WTC11 (cell line): ENCODE measurements at regions not wholly inside any gene's neighbourhood (a gene's known extent, or its start where the extent isn't known, plus 50 kb on each side); places are given as distances from the start of the nearest gene placed in this dataset.

Experiments used
- ATAC-seq: fragments of 200-7000 bp; cut with Tn5 transposase; 2 replicates; pipeline ENCODE4 v1.10.0; 2021; ENCODE audit warnings: mild to moderate bottlenecking, moderate library complexity
- CTCF ChIA-PET: fragments of 300-600 bp; sonication (Branson Sonifier 250); formaldehyde crosslinking; loops from one replicate; lab custom pipeline; 2021; ENCODE audit warnings: antibody characterized with exemption; lab: Charles Lee
- POLR2A ChIA-PET: fragments of 350-600 bp; sonication (Branson Sonifier 250); formaldehyde crosslinking; loops from one replicate; lab custom pipeline; 2021; ENCODE audit warnings: antibody characterized with exemption; lab: Charles Lee
- DNase-seq: peaks from one replicate; pipeline ENCODE4 v3.0.0; 2021; ENCODE audit warnings: low spot score
- H3K27ac Mint-ChIP-seq: 2 replicates; pipeline ENCODE4 v1.8.0; 2021; ENCODE audit warnings: mixed read lengths
- H3K27me3 Mint-ChIP-seq: 2 replicates; pipeline ENCODE4 v1.8.0; 2021; ENCODE audit warnings: low read depth, mild to moderate bottlenecking, moderate library complexity, mixed read lengths
- H3K36me3 Mint-ChIP-seq: 2 replicates; pipeline ENCODE4 v1.8.0; 2021; ENCODE audit warnings: mixed read lengths
- H3K4me1 Mint-ChIP-seq: 2 replicates; pipeline ENCODE4 v1.8.0; 2022; ENCODE audit warnings: mixed read lengths
- H3K4me3 Mint-ChIP-seq: 2 replicates; pipeline ENCODE4 v1.8.0; 2021; ENCODE audit warnings: mild to moderate bottlenecking, moderate library complexity, mixed read lengths
- H3K9me3 Mint-ChIP-seq: 2 replicates; pipeline ENCODE4 v1.8.0; 2021; ENCODE audit warnings: mixed read lengths
- GTF2I ChIP-seq: fragments of 250-450 bp; sonication (Bioruptor Pico); conservative IDR thresholded peaks from 2 replicates; pipeline ENCODE4 v1.4.0; 2021; ENCODE audit warnings: mild to moderate bottlenecking
- MYBL2 ChIP-seq: sonication (generic); formaldehyde crosslinking; IDR thresholded peaks from 2 replicates; pipeline ENCODE4 v1.8.1; 2023; ENCODE audit warnings: mild to moderate bottlenecking, moderate library complexity, missing genetic modification reagents
- NFATC4 ChIP-seq: fragments of 250-450 bp; sonication (Bioruptor Pico); IDR thresholded peaks from 2 replicates; pipeline ENCODE4 v1.9.0; 2021; ENCODE audit warnings: mild to moderate bottlenecking
- NFE2L1 ChIP-seq: sonication (generic); formaldehyde crosslinking; IDR thresholded peaks from 2 replicates; pipeline ENCODE4 v1.8.1; 2023; ENCODE audit warnings: missing genetic modification reagents
- OVOL2 ChIP-seq: fragments of 250-450 bp; sonication (Bioruptor Pico); IDR thresholded peaks from 2 replicates; pipeline ENCODE4 v1.9.0; 2021; ENCODE audit warnings: mild to moderate bottlenecking, borderline replicate concordance
- SMAD3 ChIP-seq: sonication (generic); formaldehyde crosslinking; IDR thresholded peaks from 2 replicates; pipeline ENCODE4 v1.8.0; 2022; ENCODE audit warnings: missing genetic modification reagents, mild to moderate bottlenecking, borderline replicate concordance
- ZNF423 ChIP-seq: fragments of 250-450 bp; sonication (Bioruptor Pico); IDR thresholded peaks from 2 replicates; pipeline ENCODE4 v2.1.2; 2022; ENCODE audit warnings: mild to moderate bottlenecking, moderate library complexity
- TF ChIP-seq, protein P1 (sequence below): sonication (generic); formaldehyde crosslinking; IDR thresholded peaks from 2 replicates; pipeline ENCODE4 v1.8.1; 2022; ENCODE audit warnings: mild to moderate bottlenecking, missing genetic modification reagents, moderate library complexity, borderline replicate concordance
- TF ChIP-seq, protein P2 (sequence below): sonication (generic); formaldehyde crosslinking; IDR thresholded peaks from 2 replicates; pipeline ENCODE4 v1.8.0; 2022; ENCODE audit warnings: missing genetic modification reagents
- TF ChIP-seq, protein P3 (sequence below): sonication (generic); formaldehyde crosslinking; conservative IDR thresholded peaks from 2 replicates; pipeline ENCODE4 v1.8.1; 2022; ENCODE audit warnings: mild to moderate bottlenecking, missing genetic modification reagents
- TF ChIP-seq, protein P4 (sequence below): sonication (generic); formaldehyde crosslinking; IDR thresholded peaks from 2 replicates; pipeline ENCODE4 v1.8.1; 2023; ENCODE audit warnings: mild to moderate bottlenecking, missing genetic modification reagents
- TF ChIP-seq, protein P5 (sequence below): sonication (generic); formaldehyde crosslinking; IDR thresholded peaks from 2 replicates; pipeline ENCODE4 v1.8.1; 2022; ENCODE audit warnings: low read depth, missing genetic modification reagents, borderline replicate concordance
- TF ChIP-seq, protein P6 (sequence below): sonication (generic); formaldehyde crosslinking; IDR thresholded peaks from 2 replicates; pipeline ENCODE4 v1.8.0; 2023; ENCODE audit warnings: missing genetic modification reagents, mild to moderate bottlenecking, borderline replicate concordance
- TF ChIP-seq, protein P7 (sequence below): sonication (generic); formaldehyde crosslinking; IDR thresholded peaks from 2 replicates; pipeline ENCODE4 v1.8.1; 2022; ENCODE audit warnings: missing genetic modification reagents, borderline replicate concordance
- TF ChIP-seq, protein P8 (sequence below): sonication (generic); formaldehyde crosslinking; IDR thresholded peaks from 2 replicates; pipeline ENCODE4 v1.8.1; 2023; ENCODE audit warnings: mild to moderate bottlenecking, moderate library complexity, missing genetic modification reagents

DNA sequence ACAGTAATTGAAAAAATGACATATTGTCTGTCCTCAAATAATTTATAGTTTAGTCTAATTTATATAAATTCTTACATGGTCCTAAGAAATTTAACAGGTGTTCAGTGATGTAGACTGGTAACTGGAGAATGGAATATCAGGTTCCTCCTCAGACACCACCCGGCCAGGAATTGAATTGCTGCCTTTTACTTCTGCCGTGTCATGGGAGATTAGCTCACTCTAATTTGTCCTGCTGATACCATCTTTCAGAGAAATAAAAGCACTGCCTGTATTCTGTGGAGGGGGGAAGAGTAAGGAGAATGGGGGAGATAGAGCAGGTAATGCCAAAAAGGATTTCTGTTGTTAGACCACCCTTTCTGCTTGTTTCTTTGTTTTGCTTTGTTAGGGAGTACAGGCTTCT is 125.2 kb upstream of the KLHL4 start:
- Mint-ChIP-seq H3K4me3 (no peak overlapping the region), H3K27me3 (no peaks in the 10 kb centered on the region), H3K9me3 (no peaks in the 10 kb centered on the region), H3K4me1 (no peaks in the 10 kb centered on the region; the same call in 1 of the 2 replicates), H3K36me3 (no peaks in the 10 kb centered on the region)
- CTCF ChIA-PET, result no interaction called here
- DNase-seq, result no peak
- POLR2A ChIA-PET, result no interaction called here
- TF ChIP-seq SMAD3 (no peak), OVOL2 (CRISPR knock-in tag) (no peak), MYBL2 (no peak), ZNF423 (CRISPR knock-in tag) (no peak)
- TF ChIP-seq, protein P1, sequence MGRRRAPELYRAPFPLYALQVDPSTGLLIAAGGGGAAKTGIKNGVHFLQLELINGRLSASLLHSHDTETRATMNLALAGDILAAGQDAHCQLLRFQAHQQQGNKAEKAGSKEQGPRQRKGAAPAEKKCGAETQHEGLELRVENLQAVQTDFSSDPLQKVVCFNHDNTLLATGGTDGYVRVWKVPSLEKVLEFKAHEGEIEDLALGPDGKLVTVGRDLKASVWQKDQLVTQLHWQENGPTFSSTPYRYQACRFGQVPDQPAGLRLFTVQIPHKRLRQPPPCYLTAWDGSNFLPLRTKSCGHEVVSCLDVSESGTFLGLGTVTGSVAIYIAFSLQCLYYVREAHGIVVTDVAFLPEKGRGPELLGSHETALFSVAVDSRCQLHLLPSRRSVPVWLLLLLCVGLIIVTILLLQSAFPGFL (CRISPR knock-in tag), result no peak
- TF ChIP-seq, protein P2, sequence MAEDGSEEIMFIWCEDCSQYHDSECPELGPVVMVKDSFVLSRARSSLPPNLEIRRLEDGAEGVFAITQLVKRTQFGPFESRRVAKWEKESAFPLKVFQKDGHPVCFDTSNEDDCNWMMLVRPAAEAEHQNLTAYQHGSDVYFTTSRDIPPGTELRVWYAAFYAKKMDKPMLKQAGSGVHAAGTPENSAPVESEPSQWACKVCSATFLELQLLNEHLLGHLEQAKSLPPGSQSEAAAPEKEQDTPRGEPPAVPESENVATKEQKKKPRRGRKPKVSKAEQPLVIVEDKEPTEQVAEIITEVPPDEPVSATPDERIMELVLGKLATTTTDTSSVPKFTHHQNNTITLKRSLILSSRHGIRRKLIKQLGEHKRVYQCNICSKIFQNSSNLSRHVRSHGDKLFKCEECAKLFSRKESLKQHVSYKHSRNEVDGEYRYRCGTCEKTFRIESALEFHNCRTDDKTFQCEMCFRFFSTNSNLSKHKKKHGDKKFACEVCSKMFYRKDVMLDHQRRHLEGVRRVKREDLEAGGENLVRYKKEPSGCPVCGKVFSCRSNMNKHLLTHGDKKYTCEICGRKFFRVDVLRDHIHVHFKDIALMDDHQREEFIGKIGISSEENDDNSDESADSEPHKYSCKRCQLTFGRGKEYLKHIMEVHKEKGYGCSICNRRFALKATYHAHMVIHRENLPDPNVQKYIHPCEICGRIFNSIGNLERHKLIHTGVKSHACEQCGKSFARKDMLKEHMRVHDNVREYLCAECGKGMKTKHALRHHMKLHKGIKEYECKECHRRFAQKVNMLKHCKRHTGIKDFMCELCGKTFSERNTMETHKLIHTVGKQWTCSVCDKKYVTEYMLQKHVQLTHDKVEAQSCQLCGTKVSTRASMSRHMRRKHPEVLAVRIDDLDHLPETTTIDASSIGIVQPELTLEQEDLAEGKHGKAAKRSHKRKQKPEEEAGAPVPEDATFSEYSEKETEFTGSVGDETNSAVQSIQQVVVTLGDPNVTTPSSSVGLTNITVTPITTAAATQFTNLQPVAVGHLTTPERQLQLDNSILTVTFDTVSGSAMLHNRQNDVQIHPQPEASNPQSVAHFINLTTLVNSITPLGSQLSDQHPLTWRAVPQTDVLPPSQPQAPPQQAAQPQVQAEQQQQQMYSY (CRISPR knock-in tag), result no peak
- TF ChIP-seq, protein P3, sequence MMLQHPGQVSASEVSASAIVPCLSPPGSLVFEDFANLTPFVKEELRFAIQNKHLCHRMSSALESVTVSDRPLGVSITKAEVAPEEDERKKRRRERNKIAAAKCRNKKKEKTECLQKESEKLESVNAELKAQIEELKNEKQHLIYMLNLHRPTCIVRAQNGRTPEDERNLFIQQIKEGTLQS (CRISPR knock-in tag), result no peak
- TF ChIP-seq, protein P4, sequence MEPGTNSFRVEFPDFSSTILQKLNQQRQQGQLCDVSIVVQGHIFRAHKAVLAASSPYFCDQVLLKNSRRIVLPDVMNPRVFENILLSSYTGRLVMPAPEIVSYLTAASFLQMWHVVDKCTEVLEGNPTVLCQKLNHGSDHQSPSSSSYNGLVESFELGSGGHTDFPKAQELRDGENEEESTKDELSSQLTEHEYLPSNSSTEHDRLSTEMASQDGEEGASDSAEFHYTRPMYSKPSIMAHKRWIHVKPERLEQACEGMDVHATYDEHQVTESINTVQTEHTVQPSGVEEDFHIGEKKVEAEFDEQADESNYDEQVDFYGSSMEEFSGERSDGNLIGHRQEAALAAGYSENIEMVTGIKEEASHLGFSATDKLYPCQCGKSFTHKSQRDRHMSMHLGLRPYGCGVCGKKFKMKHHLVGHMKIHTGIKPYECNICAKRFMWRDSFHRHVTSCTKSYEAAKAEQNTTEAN (CRISPR knock-in tag), result no peak
- TF ChIP-seq, all 79 proteins: peak for 0
- H3K27ac Mint-ChIP-seq, result no peak overlapping the region
- ATAC-seq, result no peak

DNA sequence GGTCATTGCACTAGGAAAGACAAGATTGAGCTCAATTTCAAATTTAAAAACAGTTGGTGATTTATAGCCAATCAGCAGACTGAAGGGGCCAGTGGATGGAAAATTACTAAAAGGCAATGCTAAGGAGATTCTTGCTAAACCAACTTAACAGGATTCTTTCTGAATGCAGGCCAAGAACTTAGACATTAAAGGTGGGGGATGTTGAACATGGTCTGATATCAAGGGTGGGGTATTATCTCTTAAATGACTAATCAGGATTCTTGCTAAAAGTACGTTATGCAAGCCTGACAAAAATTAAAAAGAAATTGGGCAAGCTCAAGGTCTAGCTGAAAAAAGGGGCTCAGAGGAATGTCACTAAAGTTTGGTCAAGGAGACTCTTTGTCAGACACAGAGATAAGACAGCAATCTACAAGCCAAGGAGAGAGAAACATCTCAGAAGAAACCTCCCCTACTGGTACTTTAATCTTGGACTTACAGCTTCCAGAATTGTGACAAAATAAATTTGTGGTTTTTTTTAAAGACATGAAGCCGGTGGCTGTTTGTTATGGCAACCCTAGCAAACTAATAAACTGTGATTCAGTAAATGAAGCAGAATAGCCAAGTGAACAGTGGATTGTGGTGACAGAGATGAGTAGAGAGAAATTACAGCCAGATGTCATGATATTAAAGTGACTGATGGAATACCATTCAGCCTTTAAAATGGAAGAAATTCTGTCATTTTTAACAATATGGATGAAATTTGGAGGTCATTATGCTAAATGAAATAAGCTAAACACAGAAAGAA is 120.3 kb upstream of the KLHL4 start:
- ATAC-seq, result no peak
- H3K36me3 Mint-ChIP-seq, result 0 out of 2 replicates have a peak, but pooled peaks cover 4% of the 10 kb centered on the region
- DNase-seq, result no peak
- no peaks in the 10 kb centered on the region; the same call in 1 of the 2 replicates for H3K4me1 Mint-ChIP-seq
- CTCF ChIA-PET, result no interaction called here
- H3K9me3 Mint-ChIP-seq, result peaks cover 17% of the 10 kb centered on the region
- H3K27me3 Mint-ChIP-seq, result no peaks in the 10 kb centered on the region; the same call in 1 of the 2 replicates
- H3K27ac Mint-ChIP-seq, result no peak overlapping the region
- no peak overlapping the region for H3K4me3 Mint-ChIP-seq
- POLR2A ChIA-PET, result no interaction called here
- no peak for TF ChIP-seq NFE2L1 (CRISPR knock-in tag)
- TF ChIP-seq, protein P5, sequence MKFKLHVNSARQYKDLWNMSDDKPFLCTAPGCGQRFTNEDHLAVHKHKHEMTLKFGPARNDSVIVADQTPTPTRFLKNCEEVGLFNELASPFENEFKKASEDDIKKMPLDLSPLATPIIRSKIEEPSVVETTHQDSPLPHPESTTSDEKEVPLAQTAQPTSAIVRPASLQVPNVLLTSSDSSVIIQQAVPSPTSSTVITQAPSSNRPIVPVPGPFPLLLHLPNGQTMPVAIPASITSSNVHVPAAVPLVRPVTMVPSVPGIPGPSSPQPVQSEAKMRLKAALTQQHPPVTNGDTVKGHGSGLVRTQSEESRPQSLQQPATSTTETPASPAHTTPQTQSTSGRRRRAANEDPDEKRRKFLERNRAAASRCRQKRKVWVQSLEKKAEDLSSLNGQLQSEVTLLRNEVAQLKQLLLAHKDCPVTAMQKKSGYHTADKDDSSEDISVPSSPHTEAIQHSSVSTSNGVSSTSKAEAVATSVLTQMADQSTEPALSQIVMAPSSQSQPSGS, result no peak
- TF ChIP-seq GTF2I (CRISPR knock-in tag), result no peak
- TF ChIP-seq NFATC4 (CRISPR knock-in tag), result no peak
- TF ChIP-seq, protein P6, sequence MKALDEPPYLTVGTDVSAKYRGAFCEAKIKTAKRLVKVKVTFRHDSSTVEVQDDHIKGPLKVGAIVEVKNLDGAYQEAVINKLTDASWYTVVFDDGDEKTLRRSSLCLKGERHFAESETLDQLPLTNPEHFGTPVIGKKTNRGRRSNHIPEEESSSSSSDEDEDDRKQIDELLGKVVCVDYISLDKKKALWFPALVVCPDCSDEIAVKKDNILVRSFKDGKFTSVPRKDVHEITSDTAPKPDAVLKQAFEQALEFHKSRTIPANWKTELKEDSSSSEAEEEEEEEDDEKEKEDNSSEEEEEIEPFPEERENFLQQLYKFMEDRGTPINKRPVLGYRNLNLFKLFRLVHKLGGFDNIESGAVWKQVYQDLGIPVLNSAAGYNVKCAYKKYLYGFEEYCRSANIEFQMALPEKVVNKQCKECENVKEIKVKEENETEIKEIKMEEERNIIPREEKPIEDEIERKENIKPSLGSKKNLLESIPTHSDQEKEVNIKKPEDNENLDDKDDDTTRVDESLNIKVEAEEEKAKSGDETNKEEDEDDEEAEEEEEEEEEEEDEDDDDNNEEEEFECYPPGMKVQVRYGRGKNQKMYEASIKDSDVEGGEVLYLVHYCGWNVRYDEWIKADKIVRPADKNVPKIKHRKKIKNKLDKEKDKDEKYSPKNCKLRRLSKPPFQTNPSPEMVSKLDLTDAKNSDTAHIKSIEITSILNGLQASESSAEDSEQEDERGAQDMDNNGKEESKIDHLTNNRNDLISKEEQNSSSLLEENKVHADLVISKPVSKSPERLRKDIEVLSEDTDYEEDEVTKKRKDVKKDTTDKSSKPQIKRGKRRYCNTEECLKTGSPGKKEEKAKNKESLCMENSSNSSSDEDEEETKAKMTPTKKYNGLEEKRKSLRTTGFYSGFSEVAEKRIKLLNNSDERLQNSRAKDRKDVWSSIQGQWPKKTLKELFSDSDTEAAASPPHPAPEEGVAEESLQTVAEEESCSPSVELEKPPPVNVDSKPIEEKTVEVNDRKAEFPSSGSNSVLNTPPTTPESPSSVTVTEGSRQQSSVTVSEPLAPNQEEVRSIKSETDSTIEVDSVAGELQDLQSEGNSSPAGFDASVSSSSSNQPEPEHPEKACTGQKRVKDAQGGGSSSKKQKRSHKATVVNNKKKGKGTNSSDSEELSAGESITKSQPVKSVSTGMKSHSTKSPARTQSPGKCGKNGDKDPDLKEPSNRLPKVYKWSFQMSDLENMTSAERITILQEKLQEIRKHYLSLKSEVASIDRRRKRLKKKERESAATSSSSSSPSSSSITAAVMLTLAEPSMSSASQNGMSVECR (CRISPR knock-in tag), result no peak
- no peak for TF ChIP-seq OVOL2 (CRISPR knock-in tag)
- TF ChIP-seq, protein P1 (CRISPR knock-in tag), result no peak
- TF ChIP-seq, protein P7, sequence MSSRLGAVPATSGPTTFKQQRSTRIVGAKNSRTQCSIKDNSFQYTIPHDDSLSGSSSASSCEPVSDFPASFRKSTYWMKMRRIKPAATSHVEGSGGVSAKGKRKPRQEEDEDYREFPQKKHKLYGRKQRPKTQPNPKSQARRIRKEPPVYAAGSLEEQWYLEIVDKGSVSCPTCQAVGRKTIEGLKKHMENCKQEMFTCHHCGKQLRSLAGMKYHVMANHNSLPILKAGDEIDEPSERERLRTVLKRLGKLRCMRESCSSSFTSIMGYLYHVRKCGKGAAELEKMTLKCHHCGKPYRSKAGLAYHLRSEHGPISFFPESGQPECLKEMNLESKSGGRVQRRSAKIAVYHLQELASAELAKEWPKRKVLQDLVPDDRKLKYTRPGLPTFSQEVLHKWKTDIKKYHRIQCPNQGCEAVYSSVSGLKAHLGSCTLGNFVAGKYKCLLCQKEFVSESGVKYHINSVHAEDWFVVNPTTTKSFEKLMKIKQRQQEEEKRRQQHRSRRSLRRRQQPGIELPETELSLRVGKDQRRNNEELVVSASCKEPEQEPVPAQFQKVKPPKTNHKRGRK, result no peak
- TF ChIP-seq, protein P8, sequence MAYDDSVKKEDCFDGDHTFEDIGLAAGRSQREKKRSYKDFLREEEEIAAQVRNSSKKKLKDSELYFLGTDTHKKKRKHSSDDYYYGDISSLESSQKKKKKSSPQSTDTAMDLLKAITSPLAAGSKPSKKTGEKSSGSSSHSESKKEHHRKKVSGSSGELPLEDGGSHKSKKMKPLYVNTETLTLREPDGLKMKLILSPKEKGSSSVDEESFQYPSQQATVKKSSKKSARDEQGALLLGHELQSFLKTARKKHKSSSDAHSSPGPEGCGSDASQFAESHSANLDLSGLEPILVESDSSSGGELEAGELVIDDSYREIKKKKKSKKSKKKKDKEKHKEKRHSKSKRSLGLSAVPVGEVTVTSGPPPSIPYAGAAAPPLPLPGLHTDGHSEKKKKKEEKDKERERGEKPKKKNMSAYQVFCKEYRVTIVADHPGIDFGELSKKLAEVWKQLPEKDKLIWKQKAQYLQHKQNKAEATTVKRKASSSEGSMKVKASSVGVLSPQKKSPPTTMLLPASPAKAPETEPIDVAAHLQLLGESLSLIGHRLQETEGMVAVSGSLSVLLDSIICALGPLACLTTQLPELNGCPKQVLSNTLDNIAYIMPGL, result no peak
